DOHH2 (cell line): ENCODE measurements at regions not wholly inside any gene's neighbourhood (a gene's known extent, or its start where the extent isn't known, plus 50 kb on each side); places are given as distances from the start of the nearest gene placed in this dataset.
A peak's percentile ranks its signal among the peaks of the same experiment; 100 is the strongest.

Experiments
- H3F3A ChIP-seq: fragments of 200-600 bp; sonication (generic), shearing (Covaris generic); 2 replicates; pipeline ENCODE4 v1.6.0; 2016; ENCODE audit warnings: antibody characterized with exemption, mild to moderate bottlenecking; ENCODE audit not compliant: control insufficient read depth, insufficient read depth
- H3K27ac ChIP-seq: fragments of 200-600 bp; sonication (generic); 2 replicates; pipeline ENCODE4 v1.5.1; 2014; ENCODE audit warnings: low read depth, mild to moderate bottlenecking, low read length, moderate library complexity
- H3K27me3 ChIP-seq: fragments of 200-600 bp; sonication (generic); 2 replicates; pipeline ENCODE4 v1.6.1; 2014; ENCODE audit warnings: mild to moderate bottlenecking, low read length, mixed read lengths; ENCODE audit not compliant: control insufficient read depth
- H3K36me3 ChIP-seq: fragments of 200-600 bp; sonication (generic); 2 replicates; pipeline ENCODE4 v1.6.1; 2014; ENCODE audit warnings: mild to moderate bottlenecking, low read length, moderate library complexity, mixed read lengths; ENCODE audit not compliant: control insufficient read depth
- H3K4me1 ChIP-seq: fragments of 200-600 bp; sonication (generic); 2 replicates; pipeline ENCODE4 v1.6.1; 2014; ENCODE audit warnings: mild to moderate bottlenecking, low read length, mixed read lengths; ENCODE audit not compliant: control insufficient read depth
- H3K4me2 ChIP-seq: fragments of 200-600 bp; sonication (generic); 2 replicates; pipeline ENCODE4 v1.6.0; 2014; ENCODE audit warnings: mild to moderate bottlenecking, low read length, moderate library complexity
- H3K4me3 ChIP-seq: fragments of 200-600 bp; sonication (generic); 2 replicates; pipeline ENCODE4 v1.5.1; 2014; ENCODE audit warnings: mild to moderate bottlenecking, low read length, mixed read lengths
- H3K79me2 ChIP-seq: fragments of 200-600 bp; sonication (generic); 2 replicates; pipeline ENCODE4 v1.6.1; 2014; ENCODE audit warnings: mild to moderate bottlenecking, low read length, mixed read lengths; ENCODE audit not compliant: control insufficient read depth
- H3K9me2 ChIP-seq: fragments of 200-600 bp; sonication (generic); replicated peaks from 2 replicates; pipeline ENCODE4 v1.6.1; 2014; ENCODE audit warnings: mild to moderate bottlenecking, low read length, mixed read lengths; ENCODE audit not compliant: control insufficient read depth
- H3K9me3 ChIP-seq: fragments of 200-600 bp; sonication (generic); 2 replicates; pipeline ENCODE4 v1.6.1; 2014; ENCODE audit warnings: antibody characterized with exemption, low read length, mixed read lengths; ENCODE audit not compliant: control insufficient read depth, insufficient read depth
- H4K20me1 ChIP-seq: fragments of 200-600 bp; sonication (generic); 2 replicates; pipeline ENCODE4 v1.6.0; 2014; ENCODE audit warnings: low read depth, mild to moderate bottlenecking, antibody characterized with exemption, low read length, moderate library complexity; ENCODE audit not compliant: control insufficient read depth, insufficient read depth
- EZH2phosphoT487 ChIP-seq: fragments of 200-600 bp; sonication (generic); IDR thresholded peaks from 2 replicates; pipeline ENCODE4 v1.6.1; 2017; ENCODE audit warnings: borderline replicate concordance, mild to moderate bottlenecking, antibody characterized with exemption, low read length, moderate library complexity, mixed read lengths
- TF ChIP-seq, protein P1 (sequence below): fragments of 200-600 bp; sonication (generic); IDR thresholded peaks from one replicate; pipeline ENCODE4 v1.5.1; 2014; ENCODE audit warnings: antibody characterized with exemption, mild to moderate bottlenecking, low read depth, low read length; ENCODE audit not compliant: poor library complexity, severe bottlenecking

GRCh38 chr4:111854494-111855087 lies 290.7 kb upstream of the FAM241A start:
- Histone ChIP-seq H3F3A (no peaks in the 10 kb centered on the region), H3K4me2 (no peak overlapping the region), H3K9me2 (no peaks in the 10 kb centered on the region), H3K4me1 (peaks cover 24% of the 10 kb centered on the region), H3K9me3 (no peaks in the 10 kb centered on the region), H3K27me3 (no peaks in the 10 kb centered on the region; the same call in 1 of the 2 replicates), H3K36me3 (no peaks in the 10 kb centered on the region), H3K4me3 (no peak overlapping the region), H3K79me2 (no peaks in the 10 kb centered on the region), H4K20me1 (no peaks in the 10 kb centered on the region), H3K27ac (no peak overlapping the region)
- TF ChIP-seq EZH2phosphoT487 = no peak
- TF ChIP-seq, protein P1, sequence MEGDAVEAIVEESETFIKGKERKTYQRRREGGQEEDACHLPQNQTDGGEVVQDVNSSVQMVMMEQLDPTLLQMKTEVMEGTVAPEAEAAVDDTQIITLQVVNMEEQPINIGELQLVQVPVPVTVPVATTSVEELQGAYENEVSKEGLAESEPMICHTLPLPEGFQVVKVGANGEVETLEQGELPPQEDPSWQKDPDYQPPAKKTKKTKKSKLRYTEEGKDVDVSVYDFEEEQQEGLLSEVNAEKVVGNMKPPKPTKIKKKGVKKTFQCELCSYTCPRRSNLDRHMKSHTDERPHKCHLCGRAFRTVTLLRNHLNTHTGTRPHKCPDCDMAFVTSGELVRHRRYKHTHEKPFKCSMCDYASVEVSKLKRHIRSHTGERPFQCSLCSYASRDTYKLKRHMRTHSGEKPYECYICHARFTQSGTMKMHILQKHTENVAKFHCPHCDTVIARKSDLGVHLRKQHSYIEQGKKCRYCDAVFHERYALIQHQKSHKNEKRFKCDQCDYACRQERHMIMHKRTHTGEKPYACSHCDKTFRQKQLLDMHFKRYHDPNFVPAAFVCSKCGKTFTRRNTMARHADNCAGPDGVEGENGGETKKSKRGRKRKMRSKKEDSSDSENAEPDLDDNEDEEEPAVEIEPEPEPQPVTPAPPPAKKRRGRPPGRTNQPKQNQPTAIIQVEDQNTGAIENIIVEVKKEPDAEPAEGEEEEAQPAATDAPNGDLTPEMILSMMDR = peak; percentile 73

GRCh38 chr4:111855308-111855707 lies 289.9 kb upstream of the FAM241A start:
- no peak overlapping the region for H3K27ac ChIP-seq
- H3F3A ChIP-seq = no peaks in the 10 kb centered on the region
- H3K27me3 ChIP-seq = no peaks in the 10 kb centered on the region; the same call in 1 of the 2 replicates
- H3K36me3 ChIP-seq = no peaks in the 10 kb centered on the region
- no peaks in the 10 kb centered on the region for H4K20me1 ChIP-seq
- no peaks in the 10 kb centered on the region for H3K9me2 ChIP-seq
- peaks cover 24% of the 10 kb centered on the region for H3K4me1 ChIP-seq
- H3K4me2 ChIP-seq = no peak overlapping the region
- TF ChIP-seq EZH2phosphoT487 = no peak
- TF ChIP-seq, protein P1 = no peak
- H3K79me2 ChIP-seq = no peaks in the 10 kb centered on the region
- no peaks in the 10 kb centered on the region for H3K9me3 ChIP-seq
- no peak overlapping the region for H3K4me3 ChIP-seq

DNA sequence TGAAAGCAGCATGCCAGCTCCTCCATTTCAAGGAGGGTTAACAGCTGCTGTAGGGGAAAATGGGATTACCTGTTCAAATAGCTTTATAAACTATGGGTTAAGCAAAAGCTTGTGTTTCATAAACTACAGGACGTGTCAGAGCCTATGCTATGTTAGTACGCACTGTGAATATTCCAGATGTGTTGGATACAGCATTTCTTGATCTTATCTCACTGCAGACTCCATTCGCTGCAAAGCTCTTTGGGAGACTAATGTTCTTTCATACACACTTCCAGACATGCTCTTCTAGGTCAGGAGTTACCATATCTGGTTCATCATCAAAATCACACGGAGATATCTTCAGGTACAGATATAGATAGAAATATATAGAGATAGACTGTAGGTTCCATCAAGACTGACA lies 281.2 kb upstream of the FAM241A start:
- H4K20me1 ChIP-seq = no peaks in the 10 kb centered on the region
- no peaks in the 10 kb centered on the region for H3K36me3 ChIP-seq
- no peaks in the 10 kb centered on the region for H3K79me2 ChIP-seq
- TF ChIP-seq EZH2phosphoT487 = no peak
- TF ChIP-seq, protein P1 = no peak
- no peak overlapping the region for H3K4me2 ChIP-seq
- H3K27ac ChIP-seq = no peak overlapping the region
- no peaks in the 10 kb centered on the region for H3F3A ChIP-seq
- no peaks in the 10 kb centered on the region for H3K4me1 ChIP-seq
- H3K4me3 ChIP-seq = no peak overlapping the region
- H3K27me3 ChIP-seq = no peaks in the 10 kb centered on the region
- no peaks in the 10 kb centered on the region for H3K9me2 ChIP-seq
- no peaks in the 10 kb centered on the region for H3K9me3 ChIP-seq
